GM18951 (cell line): ENCODE measurements at regions not wholly inside any gene's neighbourhood (a gene's known extent, or its start where the extent isn't known, plus 50 kb on each side); places are given as distances from the start of the nearest gene placed in this dataset.
"Not testable (repeated sequence)": the region's sequence is repeated elsewhere in the genome, so short reads cannot be mapped to it uniquely, and the experiment has no call there.

Experiments used
- POLR2A ChIP-seq: IDR thresholded peaks from 4 replicates; pipeline ENCODE4 v1.6.1; 2011; ENCODE audit warnings: mild to moderate bottlenecking; ENCODE audit not compliant: insufficient read length, insufficient read depth; ENCODE audit errors: extremely low read depth
- in situ Hi-C: fragments of 300-500 bp; cut with MboI; formaldehyde crosslinking; loops from one replicate; pipeline ENCODE4 v1.12.0; 2022; ENCODE audit warnings: low sequenced_read_pairs, mixed read lengths, inconsistent platforms; ENCODE audit not compliant: unreplicated experiment

DNA sequence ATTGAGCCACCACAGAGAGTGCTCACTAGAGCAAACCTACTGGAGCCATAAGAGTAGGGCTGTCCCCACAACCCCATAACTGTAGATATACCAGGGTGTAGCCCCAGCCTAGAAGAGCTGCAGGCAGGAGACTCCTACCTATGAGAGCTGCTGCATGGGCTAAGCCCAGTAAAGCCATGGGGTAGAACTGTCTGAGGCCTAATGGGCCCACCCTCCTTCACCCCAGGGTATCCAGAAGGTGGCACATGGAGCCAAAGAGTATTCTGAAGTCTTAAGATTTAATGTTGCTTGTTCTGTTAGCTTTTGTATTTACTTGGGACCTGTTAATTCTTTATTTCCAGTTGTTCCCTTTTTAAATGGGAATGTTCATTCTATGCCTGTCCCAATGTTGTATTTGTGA lies 1193.7 kb upstream of the ADGRL2 start:
- in situ Hi-C loops: no loop called here
- TF ChIP-seq POLR2A: no peak

DNA sequence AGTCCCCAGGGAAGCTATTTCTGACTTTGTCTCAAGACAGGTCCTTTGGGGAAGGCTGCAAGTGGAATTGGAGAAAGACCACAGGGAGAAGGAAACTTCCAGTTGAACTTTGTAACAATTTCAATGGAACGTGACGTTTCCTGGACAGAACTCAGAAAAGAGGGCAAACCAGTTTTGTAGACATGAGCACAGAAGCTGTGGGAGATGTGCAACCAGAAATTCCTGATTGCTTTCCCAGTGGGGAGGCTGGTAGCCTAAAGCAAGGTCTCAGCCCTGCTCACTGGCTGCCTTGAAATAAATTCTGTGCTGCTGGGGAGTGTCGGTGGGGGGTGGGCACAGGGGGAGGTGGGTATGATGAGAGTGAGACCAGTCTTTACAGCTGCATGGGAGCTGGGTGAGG lies 1206.7 kb upstream of the ADGRL2 start:
- TF ChIP-seq POLR2A: no peak
- in situ Hi-C loops: no loop called here

DNA sequence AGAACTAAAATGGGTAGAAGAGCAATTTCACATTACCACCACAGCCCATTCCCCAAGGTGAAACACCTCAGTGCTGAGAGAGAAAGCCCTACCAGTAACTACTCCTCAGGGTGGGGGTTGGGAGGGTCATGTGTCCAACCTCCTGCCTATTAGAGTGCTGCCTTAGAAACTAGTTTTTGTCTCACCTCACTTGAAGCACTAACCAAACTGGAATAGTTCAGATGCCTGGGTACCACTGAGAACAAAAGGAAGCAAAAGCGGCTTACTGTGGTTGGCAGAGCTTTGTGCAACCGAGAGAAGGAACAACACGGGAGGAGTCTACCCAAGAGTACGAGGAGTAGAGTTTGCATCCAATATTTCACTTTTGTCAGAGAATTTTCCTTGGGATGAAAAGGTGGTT lies 1207.5 kb upstream of the ADGRL2 start:
- in situ Hi-C loops: no loop called here
- TF ChIP-seq POLR2A: no peak

DNA sequence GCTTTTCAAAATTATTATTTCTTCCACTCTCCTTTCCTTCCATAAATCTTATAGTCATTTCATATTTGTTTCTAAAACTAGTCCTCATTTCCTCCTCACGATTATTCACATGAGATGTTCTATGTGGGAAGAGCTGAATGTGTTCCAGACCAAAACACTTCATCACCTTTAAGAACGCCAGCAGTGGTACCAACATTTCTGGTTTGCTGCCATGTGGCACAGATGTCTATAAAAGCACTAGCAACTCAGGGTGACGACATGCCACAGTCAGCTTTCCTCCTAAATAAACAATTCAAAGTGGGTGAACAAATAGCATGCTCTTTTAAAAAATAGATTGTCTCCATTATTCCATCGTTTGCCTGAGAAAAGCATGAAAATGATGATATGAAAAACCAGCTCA lies 1217.8 kb upstream of the ADGRL2 start:
- in situ Hi-C loops: no loop called here
- TF ChIP-seq POLR2A: no peak

DNA sequence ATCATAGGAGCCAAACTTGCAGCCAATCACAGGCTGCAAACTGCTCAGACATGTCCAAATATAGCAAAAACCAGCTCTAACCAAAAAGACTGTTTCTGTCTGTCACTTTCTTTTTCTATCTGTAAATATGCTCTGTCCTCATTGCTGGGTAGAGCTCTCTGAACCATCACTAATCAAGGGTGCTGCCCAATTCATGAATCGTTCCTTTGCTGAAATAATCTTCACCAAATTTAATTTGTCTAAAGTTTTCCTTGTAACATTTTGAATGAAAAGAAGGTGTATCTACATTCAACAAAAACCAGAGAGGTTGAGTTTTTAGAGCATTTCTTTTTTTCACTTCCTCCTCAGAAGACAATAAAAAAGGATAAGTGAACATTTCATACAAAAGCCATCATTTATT lies 1221.7 kb upstream of the ADGRL2 start:
- in situ Hi-C loops: no loop called here
- no peak for TF ChIP-seq POLR2A

DNA sequence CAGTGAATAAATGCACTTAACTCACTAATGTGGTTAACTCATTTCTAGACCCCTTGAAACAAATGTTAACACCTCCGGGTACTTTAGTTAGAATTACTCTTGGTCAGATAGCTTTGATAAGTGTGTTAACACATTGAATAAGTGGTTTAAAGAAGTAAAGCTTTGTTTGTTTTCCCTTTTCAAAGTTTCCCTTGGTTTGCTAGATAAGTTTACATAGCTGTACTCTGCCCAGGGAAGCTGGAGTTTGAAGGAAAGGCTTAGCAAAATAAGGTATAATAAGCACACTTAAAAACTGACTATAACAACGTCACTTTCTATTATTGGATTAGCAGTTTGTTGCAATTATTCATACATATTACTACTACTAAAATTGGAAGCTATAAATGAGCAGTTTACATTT lies 1233.9 kb upstream of the ADGRL2 start:
- no peak for TF ChIP-seq POLR2A
- in situ Hi-C loops: no loop called here

DNA sequence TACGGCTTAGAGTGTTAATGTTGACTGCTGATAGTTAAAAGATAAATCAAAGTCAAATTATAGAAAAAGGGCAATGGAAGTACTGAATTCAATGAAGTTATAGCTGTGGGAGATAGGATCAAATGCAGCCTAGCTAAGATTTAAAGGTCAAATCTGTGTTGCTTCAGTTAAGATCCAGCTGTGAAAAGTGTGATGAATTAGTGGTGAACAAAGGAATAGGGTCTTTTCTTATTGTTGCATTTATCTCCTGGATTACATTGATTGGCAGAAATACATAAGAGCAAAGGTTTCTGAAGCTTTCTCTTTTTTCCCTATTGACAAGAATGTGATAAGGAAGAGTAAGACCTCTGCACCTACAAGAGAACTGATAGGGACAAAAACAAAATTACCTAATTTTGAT lies 1234.6 kb upstream of the ADGRL2 start:
- in situ Hi-C loops: no loop called here
- no peak for TF ChIP-seq POLR2A

DNA sequence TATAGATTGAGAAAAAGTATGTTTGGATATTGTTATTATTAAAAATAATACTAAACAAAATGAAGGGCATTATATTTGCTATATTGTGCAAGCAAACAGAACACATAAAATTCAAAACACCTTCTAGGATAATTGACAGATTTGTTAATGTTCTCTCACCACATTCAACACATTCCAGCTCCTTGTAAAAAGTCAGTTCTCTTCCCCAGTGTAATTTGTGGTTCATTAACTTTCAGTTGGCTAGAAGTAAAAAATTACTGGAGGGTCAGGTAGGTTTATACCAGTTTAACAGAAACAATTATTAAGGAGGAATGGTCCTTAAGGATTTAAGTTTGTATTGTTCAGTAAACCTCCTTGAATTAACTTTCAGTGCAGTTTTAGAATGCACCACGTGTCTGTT lies 1235.3 kb upstream of the ADGRL2 start:
- in situ Hi-C loops: no loop called here
- no peak for TF ChIP-seq POLR2A

DNA sequence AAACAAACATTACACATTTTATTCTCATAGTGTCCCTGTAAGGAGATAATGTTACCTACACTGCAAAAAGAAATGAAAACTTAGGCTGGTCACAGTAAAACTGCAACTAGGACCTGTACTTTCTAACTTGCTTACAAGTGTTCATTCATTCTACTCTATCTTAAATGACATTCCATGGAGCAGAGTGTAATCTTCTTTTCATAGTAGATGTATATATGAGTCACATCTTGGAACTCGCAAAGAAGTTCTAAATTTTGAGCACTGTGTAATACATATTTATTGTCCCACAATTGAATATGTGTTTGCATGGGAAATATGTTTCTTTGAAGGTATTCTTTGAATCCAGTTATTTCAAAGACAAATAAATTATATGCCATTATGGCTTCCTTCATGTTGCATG lies 1258.5 kb upstream of the ADGRL2 start:
- TF ChIP-seq POLR2A: no peak
- in situ Hi-C loops: no loop called here

DNA sequence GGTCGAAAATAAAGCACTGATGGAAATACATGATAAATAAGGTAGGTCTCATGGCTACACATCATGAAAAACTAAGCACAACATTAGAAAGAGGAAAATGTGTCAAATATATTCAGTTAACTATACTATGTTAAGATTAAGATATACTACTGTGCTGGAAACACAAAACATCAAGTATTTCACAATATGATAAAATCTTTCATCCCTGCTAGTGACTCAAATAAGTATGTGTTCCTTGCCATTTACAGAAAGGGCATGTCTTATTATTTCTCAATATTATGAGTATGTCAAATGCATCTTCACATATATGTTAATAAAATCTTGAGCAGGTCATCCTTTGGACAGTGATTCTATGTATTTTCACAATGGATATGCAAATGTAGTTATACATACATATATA lies 1260.1 kb upstream of the ADGRL2 start:
- in situ Hi-C loops: no loop called here
- TF ChIP-seq POLR2A: no peak

DNA sequence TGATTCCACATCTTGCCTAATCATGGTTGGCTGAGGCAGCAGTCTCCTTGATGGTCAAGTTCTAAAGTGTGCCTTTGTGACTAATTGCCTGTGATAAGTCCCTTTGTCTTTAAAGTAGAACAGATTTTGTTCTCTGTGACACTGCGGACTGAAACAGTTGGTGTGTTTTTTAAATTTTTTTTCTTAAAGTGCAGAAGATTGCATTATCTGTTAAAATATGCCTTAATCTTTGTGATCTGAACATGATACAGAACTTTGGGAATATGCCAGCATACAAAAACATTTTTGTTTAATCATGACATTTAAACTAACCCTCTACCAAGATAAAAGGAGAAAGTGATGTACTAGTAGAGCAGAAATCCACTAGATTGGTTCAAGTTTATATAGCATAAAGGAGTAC lies 1260.6 kb upstream of the ADGRL2 start:
- no peak for TF ChIP-seq POLR2A
- in situ Hi-C loops: no loop called here

DNA sequence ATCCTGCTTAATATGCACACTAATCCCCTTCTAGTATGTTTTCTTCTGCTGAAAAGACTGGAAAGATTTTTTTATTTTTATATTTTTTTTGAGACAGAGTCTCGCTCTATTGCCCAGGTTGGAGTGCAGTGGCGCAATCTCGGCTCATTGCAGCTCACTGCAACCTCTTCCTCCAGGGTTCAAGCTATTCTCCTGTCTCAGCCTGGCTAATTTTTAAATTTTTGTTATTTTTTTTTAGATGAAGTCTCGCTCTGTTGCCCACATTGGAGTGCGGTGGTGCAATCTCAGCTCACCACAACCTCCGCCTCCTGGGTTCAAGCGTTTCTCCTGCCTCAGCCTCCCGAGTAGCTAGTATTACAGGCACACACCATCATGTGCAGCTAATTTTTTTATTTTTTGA lies 1261.4 kb upstream of the ADGRL2 start:
- in situ Hi-C loops: not testable (repeated sequence)

DNA sequence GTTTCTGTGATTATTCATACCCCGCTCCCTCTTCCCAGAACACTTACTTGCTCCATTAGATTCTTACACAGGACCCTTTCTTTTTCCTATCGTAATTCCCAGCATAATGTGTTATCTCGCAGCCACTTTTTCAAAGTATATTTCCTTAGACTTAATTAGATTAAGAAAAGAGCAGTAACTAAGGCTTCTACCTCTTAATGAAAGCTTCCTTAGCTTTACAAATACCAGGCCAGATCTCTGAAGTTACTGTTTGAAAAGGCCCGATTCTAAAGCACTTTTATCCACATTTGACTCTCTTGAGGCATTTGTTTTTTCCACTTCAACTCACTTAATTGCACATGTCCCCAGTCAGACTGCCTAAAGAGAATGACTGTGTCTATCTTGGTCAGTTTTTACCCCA lies 1264.3 kb upstream of the ADGRL2 start:
- in situ Hi-C loops: no loop called here

DNA sequence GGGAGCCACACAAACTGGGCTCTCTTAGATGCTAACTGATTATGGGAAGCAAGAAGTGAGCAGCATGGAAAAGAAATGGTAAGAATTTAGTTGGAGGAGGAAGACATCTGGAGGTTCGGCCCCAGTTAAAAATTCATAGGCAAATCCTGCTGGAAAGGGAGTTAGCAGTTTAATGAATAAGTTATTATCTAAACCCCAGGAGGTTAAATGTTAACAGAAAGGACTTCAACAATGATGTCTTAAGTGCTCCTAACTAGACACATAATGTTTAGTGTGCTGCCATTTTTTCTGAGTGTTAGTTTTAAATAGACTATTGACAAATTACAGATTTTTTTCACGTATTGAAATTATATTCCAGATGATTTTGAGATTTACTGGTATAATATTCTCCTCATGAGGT lies 1265.3 kb upstream of the ADGRL2 start:
- in situ Hi-C loops: no loop called here
- no peak for TF ChIP-seq POLR2A

More for the DNA sequence above, 1264.3 kb upstream of the ADGRL2 start:
- no peak for TF ChIP-seq POLR2A

DNA sequence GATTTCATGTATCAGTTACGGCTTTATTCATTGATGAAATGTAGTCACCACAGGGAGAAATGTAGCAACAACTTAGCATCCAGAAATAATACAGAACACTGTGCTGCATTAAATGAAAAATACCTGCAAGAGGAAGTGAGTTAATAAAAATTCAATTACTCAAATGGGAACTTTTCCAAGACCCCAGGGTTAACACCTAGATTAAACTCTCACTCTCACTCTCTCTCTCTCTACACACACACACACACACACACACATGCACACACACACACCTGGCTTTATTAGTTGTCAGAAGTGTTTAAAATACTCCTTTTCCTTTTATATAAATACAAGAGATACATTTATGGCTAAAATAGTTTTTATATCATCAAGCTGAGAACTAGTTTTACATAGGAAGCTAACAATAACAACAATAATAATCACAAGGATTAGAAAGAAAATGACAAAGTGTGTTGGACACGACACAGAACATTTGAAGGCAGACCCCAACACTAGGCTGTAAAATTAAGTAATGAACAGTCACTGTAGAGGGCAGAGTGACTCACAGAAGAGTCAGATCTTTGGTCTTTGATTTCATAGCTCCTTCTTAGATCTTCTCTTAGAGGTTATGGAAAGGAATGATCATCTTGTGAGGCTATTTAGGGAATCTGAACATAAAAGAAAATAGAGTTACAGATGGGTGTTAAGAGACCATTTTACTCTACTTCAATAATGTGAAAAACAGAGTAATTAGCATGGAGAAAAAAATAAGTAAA lies 1266.0 kb upstream of the ADGRL2 start:
- TF ChIP-seq POLR2A: no peak
- in situ Hi-C loops: no loop called here

DNA sequence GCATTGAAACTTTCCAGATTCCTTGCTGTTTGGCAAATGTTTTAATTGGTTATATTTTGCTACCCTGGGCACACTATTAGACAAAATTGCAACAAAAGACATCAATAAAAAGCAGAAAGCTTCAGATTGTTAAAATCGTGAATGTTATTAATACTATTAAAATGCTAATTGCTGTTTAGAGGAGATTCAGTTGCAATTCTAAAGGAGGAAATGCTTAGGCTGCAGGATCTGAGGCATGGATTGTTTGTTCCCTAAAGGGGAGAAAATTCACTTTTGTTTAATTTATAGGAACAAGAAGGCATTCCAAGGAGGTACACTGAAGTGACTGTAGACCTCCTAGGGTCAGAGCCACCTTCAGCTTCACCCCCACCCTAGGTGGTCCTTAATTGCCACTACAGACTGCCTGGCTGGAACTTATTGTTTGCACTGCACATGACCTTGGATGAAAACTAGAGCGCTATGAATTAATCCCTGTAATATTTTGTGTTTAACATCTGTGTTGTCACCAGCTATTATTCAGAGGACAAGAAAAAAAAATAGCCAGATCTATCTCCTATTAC lies 1266.9 kb upstream of the ADGRL2 start:
- in situ Hi-C loops: no loop called here
- TF ChIP-seq POLR2A: no peak
